Stimulated activated CD4-positive, alpha-beta T cell treated with anti-CD3 and anti-CD28 coated beads, Interleukin-2, amount 100 ng/mL, for 24 hours (primary cell): ENCODE measurements at regions not wholly inside any gene's neighbourhood (a gene's known extent, or its start where the extent isn't known, plus 50 kb on each side); places are given as distances from the start of the nearest gene placed in this dataset.
"Not testable (repeated sequence)": the region's sequence is repeated elsewhere in the genome, so short reads cannot be mapped to it uniquely, and the experiment has no call there.

Experiments
- DNase-seq, 2 donors: peaks; one replicate each; pipeline ENCODE4 v3.0.0-alpha.2; 2020

GRCh38 chr9:75812141-75812540 is 78.3 kb upstream of the PCSK5 start:
- DNase-seq = no peak

- DNase-seq = no peak
Measured at GRCh38 chr9:75814667-75815066, 75.8 kb upstream of the PCSK5 start.

- not testable (repeated sequence) for DNase-seq
Measured at GRCh38 chr9:75820471-75821115, 69.9 kb upstream of the PCSK5 start.

GRCh38 chr9:75823151-75823550 is 67.3 kb upstream of the PCSK5 start:
- no peak for DNase-seq

- DNase-seq = no peak
Measured at GRCh38 chr9:75824816-75825568, 65.5 kb upstream of the PCSK5 start.

- no peak for DNase-seq
Measured at GRCh38 chr9:75826314-75826713, 64.2 kb upstream of the PCSK5 start.

GRCh38 chr9:75830303-75830702 is 60.2 kb upstream of the PCSK5 start:
- DNase-seq = no peak

GRCh38 chr9:75833778-75834177 is 56.7 kb upstream of the PCSK5 start:
- no peak for DNase-seq

- DNase-seq = no peak
Measured at GRCh38 chr9:75834878-75835277, 55.6 kb upstream of the PCSK5 start.
